Gastrocnemius medialis (tissue), 4 donors: ENCODE measurements at regions not wholly inside any gene's neighbourhood (a gene's known extent, or its start where the extent isn't known, plus 50 kb on each side); places are given as distances from the start of the nearest gene placed in this dataset.

Source experiments
- POLR2A ChIP-seq, 2 donors: fragments of 450-650 bp; IDR thresholded peaks; one replicate each; pipeline ENCODE4 v1.6.1; 2017; ENCODE audit warnings: antibody characterized with exemption in 2 of 2, mild to moderate bottlenecking in 2 of 2, moderate library complexity in 2 of 2
- TF ChIP-seq, protein P1 (sequence below), 5 experiments: fragments of 450-650 bp in 3 of 5; fragments of 200-600 bp in 2 of 5; sonication (generic) in 2 of 5; IDR thresholded peaks in 4 of 5; conservative IDR thresholded peaks in 1 of 5; 1 replicate in 4 of 5; 2 replicates in 1 of 5; pipeline ENCODE4 v1.5.1; 2016 to 2019; ENCODE audit warnings: antibody characterized with exemption in 5 of 5, mild to moderate bottlenecking in 3 of 5, moderate library complexity in 3 of 5

DNA sequence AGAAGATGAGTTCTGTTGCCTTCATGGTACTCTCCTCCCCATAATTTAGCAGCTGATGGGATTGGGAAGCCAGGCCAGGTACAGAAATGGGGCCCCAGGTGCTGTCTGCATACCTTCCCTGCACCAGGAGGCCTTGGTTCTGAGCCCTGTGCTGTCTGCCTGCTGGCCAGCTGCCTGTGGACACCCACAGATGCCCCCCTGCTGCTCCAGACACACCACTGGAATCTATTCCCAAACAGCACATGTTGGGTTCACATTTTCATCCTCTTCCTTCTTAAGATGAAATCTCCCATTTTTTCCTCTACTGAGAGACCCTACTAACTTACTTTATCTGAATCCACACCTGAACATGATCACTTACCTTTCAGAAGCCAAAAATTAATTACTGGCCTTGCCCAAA lies 152.0 kb upstream of the CCDC68 start:
- TF ChIP-seq, protein P1, sequence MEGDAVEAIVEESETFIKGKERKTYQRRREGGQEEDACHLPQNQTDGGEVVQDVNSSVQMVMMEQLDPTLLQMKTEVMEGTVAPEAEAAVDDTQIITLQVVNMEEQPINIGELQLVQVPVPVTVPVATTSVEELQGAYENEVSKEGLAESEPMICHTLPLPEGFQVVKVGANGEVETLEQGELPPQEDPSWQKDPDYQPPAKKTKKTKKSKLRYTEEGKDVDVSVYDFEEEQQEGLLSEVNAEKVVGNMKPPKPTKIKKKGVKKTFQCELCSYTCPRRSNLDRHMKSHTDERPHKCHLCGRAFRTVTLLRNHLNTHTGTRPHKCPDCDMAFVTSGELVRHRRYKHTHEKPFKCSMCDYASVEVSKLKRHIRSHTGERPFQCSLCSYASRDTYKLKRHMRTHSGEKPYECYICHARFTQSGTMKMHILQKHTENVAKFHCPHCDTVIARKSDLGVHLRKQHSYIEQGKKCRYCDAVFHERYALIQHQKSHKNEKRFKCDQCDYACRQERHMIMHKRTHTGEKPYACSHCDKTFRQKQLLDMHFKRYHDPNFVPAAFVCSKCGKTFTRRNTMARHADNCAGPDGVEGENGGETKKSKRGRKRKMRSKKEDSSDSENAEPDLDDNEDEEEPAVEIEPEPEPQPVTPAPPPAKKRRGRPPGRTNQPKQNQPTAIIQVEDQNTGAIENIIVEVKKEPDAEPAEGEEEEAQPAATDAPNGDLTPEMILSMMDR (IDR thresholded peaks at IDR 0.05 in 4 of 5, conservative IDR thresholded peaks at IDR 0.05 in 1 of 5): no peak
- TF ChIP-seq POLR2A (IDR thresholded peaks at IDR 0.05): no peak
